Astrocyte (in vitro differentiated cells and primary cell): ENCODE measurements at regions not wholly inside any gene's neighbourhood (a gene's known extent, or its start where the extent isn't known, plus 50 kb on each side); places are given as distances from the start of the nearest gene placed in this dataset.

ENCODE experiments used
- DNase-seq: peaks from one replicate; pipeline ENCODE4 v3.0.0-alpha.2; 2010; ENCODE audit warnings: low read depth
- FAIRE-seq: peaks from 2 replicates; lab custom pipeline; 2011; peaks lifted over from hg19 to GRCh38; lab: Jason Lieb, UNC
- H2AFZ ChIP-seq: 2 replicates; pipeline ENCODE4 v1.6.0; 2012; ENCODE audit warnings: low read depth, low read length, inconsistent platforms
- H3K27ac ChIP-seq: 2 replicates; pipeline ENCODE4 v1.5.1; 2011; ENCODE audit warnings: low read depth, low read length, inconsistent platforms
- H3K27me3 ChIP-seq: 2 replicates; pipeline ENCODE4 v1.6.0; 2011; ENCODE audit warnings: low read length, inconsistent platforms; ENCODE audit not compliant: insufficient read depth
- H3K36me3 ChIP-seq: 2 replicates; pipeline ENCODE4 v1.5.1; 2011; ENCODE audit warnings: low read length, inconsistent platforms; ENCODE audit not compliant: insufficient read depth
- H3K4me1 ChIP-seq: 2 replicates; pipeline ENCODE4 v1.5.1; 2011; ENCODE audit warnings: low read length, inconsistent platforms; ENCODE audit not compliant: insufficient read depth
- H3K4me2 ChIP-seq: 2 replicates; pipeline ENCODE4 v1.6.0; 2012; ENCODE audit warnings: low read length, inconsistent platforms
- H3K4me3 ChIP-seq: 2 replicates; pipeline ENCODE4 v1.5.1; 2011; ENCODE audit warnings: low read depth, mild to moderate bottlenecking, low read length, inconsistent platforms; ENCODE audit not compliant: insufficient read depth
- H3K79me2 ChIP-seq: 2 replicates; pipeline ENCODE4 v1.6.0; 2012; ENCODE audit warnings: mild to moderate bottlenecking, low read length, inconsistent platforms; ENCODE audit not compliant: insufficient read depth
- H3K9ac ChIP-seq: 2 replicates; pipeline ENCODE4 v1.6.0; 2012; ENCODE audit warnings: mild to moderate bottlenecking, low read length, inconsistent platforms
- H3K9me3 ChIP-seq: 2 replicates; pipeline ENCODE4 v1.5.1; 2012; ENCODE audit warnings: low read depth, mild to moderate bottlenecking, low read length, inconsistent platforms; ENCODE audit not compliant: insufficient read depth
- H4K20me1 ChIP-seq: 2 replicates; pipeline ENCODE4 v1.6.0; 2012; ENCODE audit warnings: low read length, inconsistent platforms; ENCODE audit not compliant: insufficient read depth
- H3K27ac Mint-ChIP-seq: one replicate; pipeline ENCODE4 v1.8.0; 2021; ENCODE audit warnings: mild to moderate bottlenecking, mixed read lengths; ENCODE audit not compliant: unreplicated experiment
- H3K27me3 Mint-ChIP-seq: one replicate; pipeline ENCODE4 v1.8.0; 2021; ENCODE audit warnings: low read depth, mixed read lengths; ENCODE audit not compliant: unreplicated experiment
- H3K36me3 Mint-ChIP-seq: one replicate; pipeline ENCODE4 v1.8.0; 2021; ENCODE audit warnings: low read depth, mixed read lengths; ENCODE audit not compliant: unreplicated experiment
- H3K4me1 Mint-ChIP-seq: one replicate; pipeline ENCODE4 v1.8.0; 2021; ENCODE audit warnings: low read depth, mixed read lengths; ENCODE audit not compliant: unreplicated experiment
- H3K4me3 Mint-ChIP-seq: one replicate; pipeline ENCODE4 v1.8.0; 2021; ENCODE audit warnings: mild to moderate bottlenecking, moderate library complexity, mixed read lengths; ENCODE audit not compliant: unreplicated experiment
- H3K9me3 Mint-ChIP-seq: one replicate; pipeline ENCODE4 v1.8.0; 2021; ENCODE audit warnings: mild to moderate bottlenecking, mixed read lengths; ENCODE audit not compliant: unreplicated experiment
- CTCF ChIP-seq: IDR thresholded peaks from 2 replicates; pipeline ENCODE4 v1.5.1; 2011; ENCODE audit warnings: low read depth, mild to moderate bottlenecking, inconsistent platforms, low read length, moderate library complexity; ENCODE audit not compliant: insufficient read depth
- EZH2 ChIP-seq: IDR thresholded peaks from 2 replicates; pipeline ENCODE4 v1.6.1; 2012; ENCODE audit warnings: mild to moderate bottlenecking, low read length, inconsistent platforms; ENCODE audit not compliant: insufficient read depth

GRCh38 chr16:73912281-73912680 lies 384.3 kb upstream of the PSMD7 start:
- Histone ChIP-seq H3K27me3 (no peaks in the 10 kb centered on the region), H3K4me1 (no peaks in the 10 kb centered on the region), H4K20me1 (no peaks in the 10 kb centered on the region), H3K27ac (no peak overlapping the region), H3K9ac (no peak overlapping the region), H2AFZ (no peak overlapping the region), H3K4me3 (no peak overlapping the region), H3K4me2 (no peak overlapping the region), H3K79me2 (no peaks in the 10 kb centered on the region), H3K9me3 (no peaks in the 10 kb centered on the region), H3K36me3 (no peaks in the 10 kb centered on the region)
- no peaks in the 10 kb centered on the region for H3K4me1 Mint-ChIP-seq
- H3K9me3 Mint-ChIP-seq = no peaks in the 10 kb centered on the region
- DNase-seq (no peak), FAIRE-seq (no peak)
- no peaks in the 10 kb centered on the region for H3K27me3 Mint-ChIP-seq
- H3K36me3 Mint-ChIP-seq = no peaks in the 10 kb centered on the region
- H3K27ac Mint-ChIP-seq = no peak overlapping the region
- no peak overlapping the region for H3K4me3 Mint-ChIP-seq
- no peak for TF ChIP-seq CTCF
- no peak for TF ChIP-seq EZH2

GRCh38 chr16:73909529-73910035 lies 387.0 kb upstream of the PSMD7 start:
- Mint-ChIP-seq H3K27me3 (no peaks in the 10 kb centered on the region), H3K9me3 (no peaks in the 10 kb centered on the region), H3K36me3 (no peaks in the 10 kb centered on the region), H3K4me3 (no peak overlapping the region), H3K27ac (no peak overlapping the region), H3K4me1 (no peaks in the 10 kb centered on the region)
- Histone ChIP-seq H3K9ac (no peak overlapping the region), H3K36me3 (no peaks in the 10 kb centered on the region), H4K20me1 (no peaks in the 10 kb centered on the region), H2AFZ (no peak overlapping the region), H3K4me2 (no peak overlapping the region), H3K9me3 (no peaks in the 10 kb centered on the region), H3K27me3 (no peaks in the 10 kb centered on the region), H3K4me1 (no peaks in the 10 kb centered on the region), H3K27ac (no peak overlapping the region), H3K4me3 (no peak overlapping the region), H3K79me2 (no peaks in the 10 kb centered on the region)
- DNase-seq = no peak
- no peak for TF ChIP-seq CTCF
- no peak for FAIRE-seq

- Histone ChIP-seq H3K36me3 (no peaks in the 10 kb centered on the region), H3K4me1 (no peaks in the 10 kb centered on the region), H4K20me1 (no peaks in the 10 kb centered on the region), H3K79me2 (no peaks in the 10 kb centered on the region), H3K27me3 (peaks cover 6% of the 10 kb centered on the region), H3K4me3 (no peak overlapping the region), H3K9me3 (no peaks in the 10 kb centered on the region), H3K9ac (no peak overlapping the region), H2AFZ (peak overlapping the region; percentile 36), H3K27ac (no peak overlapping the region), H3K4me2 (peak overlapping the region; percentile 48)
- TF ChIP-seq EZH2 = no peak
- H3K4me3 Mint-ChIP-seq = peak overlapping the region; percentile 77
- FAIRE-seq (no peak), DNase-seq (no peak)
- no peaks in the 10 kb centered on the region for H3K36me3 Mint-ChIP-seq
- peaks cover 5% of the 10 kb centered on the region for H3K27me3 Mint-ChIP-seq
- peaks cover 6% of the 10 kb centered on the region for H3K4me1 Mint-ChIP-seq
- no peak overlapping the region for H3K27ac Mint-ChIP-seq
- H3K9me3 Mint-ChIP-seq = no peaks in the 10 kb centered on the region
These were observed 405.5 kb upstream of the PSMD7 start for GRCh38 chr16:73891129-73891542.
